Upper lobe of right lung (tissue), 1 donor: ENCODE measurements at regions not wholly inside any gene's neighbourhood (a gene's known extent, or its start where the extent isn't known, plus 50 kb on each side); places are given as distances from the start of the nearest gene placed in this dataset.
"Not testable (repeated sequence)": the region's sequence is repeated elsewhere in the genome, so short reads cannot be mapped to it uniquely, and the experiment has no call there.

Experiments used
- ATAC-seq: fragments of 200-7000 bp; cut with Tn5 transposase; one replicate; pipeline ENCODE4 v1.9.1; 2020; ENCODE audit warnings: mild to moderate bottlenecking, moderate library complexity
- DNase-seq: peaks from one replicate; pipeline ENCODE4 v3.0.0-alpha.2; 2020
- H3K27ac ChIP-seq: fragments of 200-600 bp; one replicate; pipeline ENCODE4 v1.8.0; 2022
- H3K27me3 ChIP-seq: fragments of 200-600 bp; one replicate; pipeline ENCODE4 v1.8.0; 2022; ENCODE audit warnings: mild to moderate bottlenecking
- H3K36me3 ChIP-seq: fragments of 200-600 bp; one replicate; pipeline ENCODE4 v1.8.0; 2022
- H3K4me1 ChIP-seq: fragments of 200-600 bp; one replicate; pipeline ENCODE4 v1.8.0; 2022
- H3K4me3 ChIP-seq: fragments of 200-600 bp; one replicate; pipeline ENCODE4 v1.8.0; 2022; ENCODE audit warnings: mild to moderate bottlenecking
- H3K9me3 ChIP-seq: fragments of 200-600 bp; one replicate; pipeline ENCODE4 v1.8.0; 2022
- CTCF ChIP-seq: fragments of 200-600 bp; IDR thresholded peaks from one replicate; pipeline ENCODE4 v1.8.0; 2022; ENCODE audit warnings: antibody characterized with exemption
- intact Hi-C: fragments of 100-400 bp; cut with DNase I; formaldehyde crosslinking; loops from one replicate; pipeline ENCODE4 v1.11.0; 2022
- donor health status: DM: no; HTN: yes; CAD: no; lungs with severe emphysema.

GRCh38 chr7:149334930-149335329 is 72.9 kb downstream of the ZNF783 start:
- H3K27me3 ChIP-seq, result no peaks in the 10 kb centered on the region
- DNase-seq (no peak), ATAC-seq (no peak)
- no peak overlapping the region for H3K4me3 ChIP-seq
- no peaks in the 10 kb centered on the region for H3K36me3 ChIP-seq
- intact Hi-C loops, result no loop called here
- TF ChIP-seq CTCF, result no peak
- no peak overlapping the region for H3K27ac ChIP-seq
- H3K4me1 ChIP-seq, result no peaks in the 10 kb centered on the region
- no peaks in the 10 kb centered on the region for H3K9me3 ChIP-seq

GRCh38 chr7:149348758-149349369 is 86.9 kb downstream of the ZNF783 start:
- DNase-seq, result no peak
- H3K27me3 ChIP-seq, result no peaks in the 10 kb centered on the region
- H3K4me3 ChIP-seq, result no peak overlapping the region
- H3K9me3 ChIP-seq, result no peaks in the 10 kb centered on the region
- intact Hi-C loops, result no loop called here
- no peak overlapping the region for H3K27ac ChIP-seq
- no peak for TF ChIP-seq CTCF
- H3K4me1 ChIP-seq, result no peaks in the 10 kb centered on the region
- no peak for ATAC-seq
- H3K36me3 ChIP-seq, result no peaks in the 10 kb centered on the region

GRCh38 chr7:149353739-149354504 is 91.9 kb downstream of the ZNF783 start:
- TF ChIP-seq CTCF, result no peak
- ATAC-seq (no peak), DNase-seq (no peak)
- Histone ChIP-seq H3K4me1 (no peaks in the 10 kb centered on the region), H3K4me3 (no peak overlapping the region), H3K27me3 (no peaks in the 10 kb centered on the region), H3K9me3 (no peaks in the 10 kb centered on the region), H3K27ac (no peak overlapping the region), H3K36me3 (no peaks in the 10 kb centered on the region)
- intact Hi-C loops, result no loop called here

- H3K27me3 ChIP-seq, H3K36me3 ChIP-seq, H3K4me1 ChIP-seq, intact Hi-C loops, H3K9me3 ChIP-seq, DNase-seq, H3K27ac ChIP-seq, ATAC-seq, H3K4me3 ChIP-seq: not testable (repeated sequence)
These were observed 93.0 kb downstream of the ZNF783 start for GRCh38 chr7:149355035-149355389.

GRCh38 chr7:149355390-149356048 is 93.5 kb downstream of the ZNF783 start:
- ATAC-seq (no peak), DNase-seq (no peak)
- no peaks in the 10 kb centered on the region for H3K36me3 ChIP-seq
- no peaks in the 10 kb centered on the region for H3K9me3 ChIP-seq
- no peak for TF ChIP-seq CTCF
- no peak overlapping the region for H3K4me3 ChIP-seq
- H3K27me3 ChIP-seq, result no peaks in the 10 kb centered on the region
- H3K4me1 ChIP-seq, result no peaks in the 10 kb centered on the region
- no peak overlapping the region for H3K27ac ChIP-seq
- intact Hi-C loops, result no loop called here

- no peaks in the 10 kb centered on the region for H3K4me1 ChIP-seq
- DNase-seq, result no peak
- H3K9me3 ChIP-seq, result no peaks in the 10 kb centered on the region
- no peak for ATAC-seq
- no peak overlapping the region for H3K27ac ChIP-seq
- no peaks in the 10 kb centered on the region for H3K36me3 ChIP-seq
- TF ChIP-seq CTCF, result no peak
- H3K4me3 ChIP-seq, result no peak overlapping the region
- H3K27me3 ChIP-seq, result no peaks in the 10 kb centered on the region
- intact Hi-C loops, result no loop called here
These were observed 98.2 kb downstream of the ZNF777 start for GRCh38 chr7:149362696-149363095.
